ENCODE measurements at regions not wholly inside any gene's neighbourhood (a gene's known extent, or its start where the extent isn't known, plus 50 kb on each side); places are given as distances from the start of the nearest gene placed in this dataset.
"Not testable (repeated sequence)": the region's sequence is repeated elsewhere in the genome, so short reads cannot be mapped to it uniquely, and the experiment has no call there.

DNA sequence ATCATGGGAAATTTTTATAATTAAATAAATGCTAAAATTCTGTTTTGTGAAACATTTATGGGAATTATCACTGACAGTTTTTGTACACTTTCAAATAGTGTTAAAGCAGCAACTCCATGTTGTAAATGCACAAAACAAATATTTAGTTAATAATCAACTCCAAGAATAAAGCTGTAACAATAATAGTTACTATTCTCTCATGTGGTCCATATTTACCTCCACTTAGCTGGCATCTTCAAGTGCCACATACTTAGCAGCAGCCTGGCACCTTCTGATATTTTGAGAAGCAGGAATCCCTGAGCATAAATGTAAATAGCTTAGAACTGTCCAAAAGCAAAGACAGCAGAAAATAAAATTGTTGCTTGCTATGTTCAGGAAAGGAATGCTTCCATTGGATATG lies 154.3 kb downstream of the KDM5D start:
- no peak for TF ChIP-seq ZFX (IDR thresholded peaks at IDR 0.05; ENCODE audit: borderline replicate concordance)
- TF ChIP-seq, protein P1, sequence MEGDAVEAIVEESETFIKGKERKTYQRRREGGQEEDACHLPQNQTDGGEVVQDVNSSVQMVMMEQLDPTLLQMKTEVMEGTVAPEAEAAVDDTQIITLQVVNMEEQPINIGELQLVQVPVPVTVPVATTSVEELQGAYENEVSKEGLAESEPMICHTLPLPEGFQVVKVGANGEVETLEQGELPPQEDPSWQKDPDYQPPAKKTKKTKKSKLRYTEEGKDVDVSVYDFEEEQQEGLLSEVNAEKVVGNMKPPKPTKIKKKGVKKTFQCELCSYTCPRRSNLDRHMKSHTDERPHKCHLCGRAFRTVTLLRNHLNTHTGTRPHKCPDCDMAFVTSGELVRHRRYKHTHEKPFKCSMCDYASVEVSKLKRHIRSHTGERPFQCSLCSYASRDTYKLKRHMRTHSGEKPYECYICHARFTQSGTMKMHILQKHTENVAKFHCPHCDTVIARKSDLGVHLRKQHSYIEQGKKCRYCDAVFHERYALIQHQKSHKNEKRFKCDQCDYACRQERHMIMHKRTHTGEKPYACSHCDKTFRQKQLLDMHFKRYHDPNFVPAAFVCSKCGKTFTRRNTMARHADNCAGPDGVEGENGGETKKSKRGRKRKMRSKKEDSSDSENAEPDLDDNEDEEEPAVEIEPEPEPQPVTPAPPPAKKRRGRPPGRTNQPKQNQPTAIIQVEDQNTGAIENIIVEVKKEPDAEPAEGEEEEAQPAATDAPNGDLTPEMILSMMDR (IDR thresholded peaks at IDR 0.05) = no peak
- no peak overlapping the region for H3K27ac ChIP-seq

DNA sequence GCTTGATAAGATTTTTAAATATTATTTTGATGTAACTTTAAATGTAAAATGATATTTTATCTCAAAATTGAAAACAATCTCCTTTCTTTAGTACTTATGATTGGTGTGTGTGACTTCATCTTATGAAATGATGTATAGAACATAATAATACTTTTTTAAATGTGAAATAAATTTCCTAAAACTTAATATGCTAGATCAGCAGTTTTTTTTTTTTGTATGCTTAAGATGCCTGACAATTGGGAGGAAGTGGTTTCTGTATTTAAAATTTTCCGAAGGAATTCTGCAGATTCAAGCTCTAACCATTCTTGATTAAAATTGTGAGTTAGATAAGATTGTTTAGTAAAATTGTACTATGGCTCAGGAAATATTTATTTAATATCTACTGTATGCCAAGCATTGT lies 154.9 kb downstream of the KDM5D start:
- no peak for TF ChIP-seq ZFX (IDR thresholded peaks at IDR 0.05; ENCODE audit: borderline replicate concordance)
- TF ChIP-seq, protein P1 (IDR thresholded peaks at IDR 0.05) = no peak
- no peak overlapping the region for H3K27ac ChIP-seq

DNA sequence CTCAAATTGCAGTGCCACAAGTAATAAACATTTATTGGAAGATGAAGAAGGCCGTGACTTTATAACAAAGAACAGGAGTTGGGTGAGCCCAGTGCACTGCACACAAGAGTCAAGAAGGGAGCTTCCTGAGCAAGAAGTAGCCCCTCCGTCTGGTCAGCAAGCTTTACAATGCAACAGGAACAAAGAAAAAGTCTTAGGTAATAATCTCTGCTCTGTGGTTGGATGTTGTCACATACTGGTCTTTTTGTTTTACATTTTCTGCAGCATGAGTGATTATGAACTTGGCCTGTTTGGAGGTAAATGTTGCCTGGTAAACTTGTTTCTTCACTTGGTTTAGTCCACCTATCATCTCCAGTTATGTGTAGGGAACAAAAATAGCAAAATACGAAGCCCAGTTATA lies 157.2 kb downstream of the KDM5D start:
- no peak overlapping the region for H3K27ac ChIP-seq
- TF ChIP-seq ZFX (IDR thresholded peaks at IDR 0.05; ENCODE audit: borderline replicate concordance) = no peak
- TF ChIP-seq, protein P1 (IDR thresholded peaks at IDR 0.05) = no peak

DNA sequence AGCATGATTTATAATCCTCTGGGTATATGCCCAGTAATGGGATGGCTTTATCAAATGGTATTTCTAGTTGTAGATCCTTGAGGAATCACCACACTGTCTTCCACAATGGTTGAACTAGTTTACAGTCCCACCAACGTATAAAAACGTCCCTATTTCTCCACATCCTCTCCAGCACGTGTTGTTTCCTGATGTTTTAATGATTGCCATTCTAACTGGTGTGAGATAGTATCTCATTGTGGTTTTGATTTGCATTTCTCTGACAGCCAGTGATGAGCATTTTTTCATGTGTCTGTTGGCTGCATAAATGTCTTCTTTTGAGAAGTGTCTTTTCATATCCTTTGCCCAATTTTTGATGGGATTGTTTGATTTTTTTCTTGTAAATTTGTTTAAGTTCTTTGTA lies 163.5 kb downstream of the KDM5D start:
- not testable (repeated sequence) for H3K27ac ChIP-seq

DNA sequence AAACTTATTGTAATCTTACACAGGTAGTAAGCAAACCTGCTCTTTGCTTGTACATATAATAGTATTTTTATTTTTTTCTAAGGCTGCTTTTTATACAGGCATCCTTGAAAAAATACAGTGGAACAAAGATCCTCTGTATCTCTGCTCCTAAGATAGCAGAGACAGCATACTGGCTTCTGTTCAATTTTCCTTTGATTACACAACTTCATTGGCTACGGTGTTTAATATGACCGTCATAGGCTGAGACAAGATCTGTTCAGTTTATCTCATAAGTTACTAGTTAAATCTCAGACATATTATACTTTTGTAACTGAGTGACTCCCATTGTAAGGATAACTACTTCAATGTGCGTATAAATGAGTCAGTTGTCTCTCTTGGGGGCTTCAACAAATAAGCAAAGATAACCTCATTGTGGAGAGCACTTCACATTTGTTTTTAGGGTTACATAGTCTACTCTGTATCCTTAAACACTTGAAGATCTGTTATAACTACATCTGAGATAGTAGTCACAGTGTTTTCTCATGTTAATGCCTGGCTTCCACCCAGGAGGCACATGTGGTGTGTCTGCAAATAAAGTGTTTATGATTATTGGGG lies 166.1 kb downstream of the KDM5D start:
- H3K27ac ChIP-seq = no peak overlapping the region; the same call in 1 of the 2 replicates
- TF ChIP-seq, protein P1 (IDR thresholded peaks at IDR 0.05) = no peak
- no peak for TF ChIP-seq ZFX (IDR thresholded peaks at IDR 0.05; ENCODE audit: borderline replicate concordance)

DNA sequence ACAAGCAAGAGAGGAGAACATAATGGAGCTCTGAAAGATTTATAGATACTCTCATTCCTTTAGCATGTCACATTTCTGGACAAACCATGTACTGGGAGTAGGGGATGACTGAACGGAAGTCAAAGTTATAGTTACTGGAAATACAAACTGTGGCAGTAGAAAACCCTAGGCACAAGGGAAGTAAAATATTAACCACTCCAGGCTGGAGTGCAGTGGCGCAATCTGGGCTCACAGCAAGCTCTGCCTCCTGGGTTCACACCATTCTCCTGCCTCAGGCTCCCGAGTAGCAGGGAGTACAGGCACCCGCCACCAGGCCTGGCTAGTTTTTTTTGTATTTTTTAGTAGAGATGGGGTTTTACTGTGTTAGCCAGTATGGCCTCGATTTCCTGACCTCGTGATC lies 167.3 kb downstream of the KDM5D start:
- no peak for TF ChIP-seq ZFX (IDR thresholded peaks at IDR 0.05; ENCODE audit: borderline replicate concordance)
- TF ChIP-seq, protein P1 (IDR thresholded peaks at IDR 0.05) = no peak
- no peak overlapping the region for H3K27ac ChIP-seq

DNA sequence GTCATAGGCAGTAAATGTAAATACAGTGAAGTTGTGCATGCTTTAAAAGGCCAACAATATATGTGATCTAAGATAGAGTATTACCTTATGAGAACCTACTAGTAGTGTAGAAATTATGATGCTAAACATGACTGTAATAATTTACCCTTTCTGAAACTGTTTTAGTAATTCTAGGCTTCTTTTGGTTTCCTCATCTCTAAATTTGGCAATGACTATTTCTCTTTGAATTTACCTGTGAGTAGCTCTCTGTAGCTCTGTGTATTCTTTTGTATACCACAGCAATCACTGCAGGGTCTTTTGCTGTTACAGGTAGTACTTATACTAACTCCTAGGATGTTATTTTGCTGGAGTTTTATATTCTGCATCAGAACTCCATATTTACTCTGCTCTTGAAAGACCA lies 169.6 kb downstream of the KDM5D start:
- no peak overlapping the region for H3K27ac ChIP-seq
- TF ChIP-seq ZFX (IDR thresholded peaks at IDR 0.05; ENCODE audit: borderline replicate concordance) = no peak
- TF ChIP-seq, protein P1 (IDR thresholded peaks at IDR 0.05) = no peak

DNA sequence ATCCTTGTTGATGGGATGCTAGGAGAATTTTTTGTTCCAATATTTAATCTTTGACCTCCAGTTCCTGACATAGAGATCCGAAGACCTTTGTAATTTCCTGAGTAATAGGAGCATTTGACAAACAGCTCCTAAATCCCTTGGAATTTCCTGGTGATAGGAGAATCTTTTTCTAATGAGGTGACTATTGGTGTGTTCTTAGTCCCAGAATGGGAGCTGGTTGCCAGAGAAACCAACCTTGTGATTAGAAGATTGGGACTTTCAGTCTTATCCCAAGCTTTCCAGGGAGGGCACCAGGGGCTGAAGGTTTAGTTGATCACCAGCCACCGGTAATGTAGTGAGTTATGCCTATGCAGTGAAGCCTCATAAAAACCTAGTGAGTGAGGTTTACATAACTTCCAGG lies 170.9 kb downstream of the KDM5D start:
- TF ChIP-seq ZFX (IDR thresholded peaks at IDR 0.05; ENCODE audit: borderline replicate concordance) = no peak
- TF ChIP-seq, protein P1 (IDR thresholded peaks at IDR 0.05) = no peak
- H3K27ac ChIP-seq = no peak overlapping the region
